Esophagus muscularis mucosa (tissue), 4 donors: ENCODE measurements at regions not wholly inside any gene's neighbourhood (a gene's known extent, or its start where the extent isn't known, plus 50 kb on each side); places are given as distances from the start of the nearest gene placed in this dataset.

Source experiments
- DNase-seq: peaks from one replicate; pipeline ENCODE4 v3.0.0-alpha.2; 2017; ENCODE audit errors: extremely low spot score
- H3K27ac ChIP-seq, 4 donors: fragments of 200-600 bp; sonication (generic); replicated peaks in 1 of 4; 1 replicate in 3 of 4; 2 replicates in 1 of 4; pipeline ENCODE4 v1.5.1; 2016 to 2019; ENCODE audit warnings: mild to moderate bottlenecking in 1 of 4
- H3K27me3 ChIP-seq, 4 donors: fragments of 200-600 bp; sonication (generic); one replicate each; pipeline versions ENCODE4 v1.5.1 to v1.6.0; 2016 to 2019
- H3K36me3 ChIP-seq, 4 donors: fragments of 200-600 bp; sonication (generic); one replicate each; pipeline ENCODE4 v1.5.1; 2016 to 2019
- H3K4me1 ChIP-seq, 4 donors: fragments of 200-600 bp; sonication (generic); one replicate each; pipeline ENCODE4 v1.5.1; 2016 to 2019
- H3K4me3 ChIP-seq, 4 donors: fragments of 200-600 bp; sonication (generic); 1 replicate in 2 of 4; 2 replicates in 2 of 4; pipeline ENCODE4 v1.5.1; 2016 to 2019; ENCODE audit warnings: mild to moderate bottlenecking in 4 of 4, moderate library complexity in 1 of 4
- H3K9me3 ChIP-seq, 4 donors: fragments of 200-600 bp; sonication (generic); 1 replicate in 3 of 4; 2 replicates in 1 of 4; pipeline ENCODE4 v1.5.1; 2016 to 2019
- EP300 ChIP-seq: sonication (generic); formaldehyde crosslinking; IDR thresholded peaks from one replicate; pipeline ENCODE4 v1.6.1; 2017; ENCODE audit warnings: antibody characterized with exemption
- POLR2A ChIP-seq: fragments of 450-650 bp; IDR thresholded peaks from one replicate; pipeline ENCODE4 v1.6.1; 2017; ENCODE audit warnings: antibody characterized with exemption, moderate library complexity, mild to moderate bottlenecking, low read depth
- POLR2AphosphoS5 ChIP-seq, 2 donors: sonication (generic); formaldehyde crosslinking; IDR thresholded peaks; one replicate each; pipeline ENCODE4 v1.6.1; 2017; ENCODE audit warnings: antibody characterized with exemption in 2 of 2
- WGBS: methylation state at CpG from one replicate; pipeline ENCODE4 v1.1.5; 2018; 5-methylcytosine and 5-hydroxymethylcytosine counted together
- intact Hi-C: fragments of 100-400 bp; cut with DNase I; formaldehyde crosslinking; loops from one replicate; pipeline ENCODE4 v1.15.1; 2023
- TF ChIP-seq, protein P1 (sequence below), 3 experiments: fragments of 200-600 bp in 2 of 3; fragments of 450-650 bp in 1 of 3; sonication (generic) in 2 of 3; IDR thresholded peaks; one replicate each; pipeline ENCODE4 v1.5.1; 2017 to 2019; ENCODE audit warnings: antibody characterized with exemption in 3 of 3, mild to moderate bottlenecking in 2 of 3, moderate library complexity in 1 of 3

DNA sequence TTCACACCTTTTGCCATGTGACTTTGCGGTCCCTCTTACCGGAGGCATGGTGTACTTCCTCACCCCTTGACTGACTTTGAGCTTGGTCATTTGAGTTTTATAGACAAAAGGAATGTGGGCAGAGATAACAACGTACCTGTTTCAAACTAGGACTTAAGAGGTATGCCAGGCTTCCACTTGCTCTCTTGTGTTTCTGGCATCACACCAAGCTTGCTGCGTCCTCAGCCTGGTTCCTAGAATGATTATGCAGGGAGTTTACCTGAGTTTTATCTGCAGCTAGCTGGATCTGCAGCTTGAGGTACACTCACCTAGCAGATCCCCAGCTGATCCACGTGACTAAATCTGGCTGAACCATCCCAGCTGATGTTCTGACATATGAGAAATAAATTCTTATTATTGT is 66.2 kb downstream of the PLK2 start:
- Histone ChIP-seq H3K27me3 (no peaks in the 10 kb centered on the region), H3K36me3 (no peaks in the 10 kb centered on the region), H3K4me3 (no peak overlapping the region), H3K4me1 (no peaks in the 10 kb centered on the region), H3K9me3 (no peaks in the 10 kb centered on the region), H3K27ac (no peak overlapping the region)
- TF ChIP-seq POLR2A (no peak), POLR2AphosphoS5 (IDR thresholded peaks at IDR 0.05) (no peak)
- TF ChIP-seq, protein P1, sequence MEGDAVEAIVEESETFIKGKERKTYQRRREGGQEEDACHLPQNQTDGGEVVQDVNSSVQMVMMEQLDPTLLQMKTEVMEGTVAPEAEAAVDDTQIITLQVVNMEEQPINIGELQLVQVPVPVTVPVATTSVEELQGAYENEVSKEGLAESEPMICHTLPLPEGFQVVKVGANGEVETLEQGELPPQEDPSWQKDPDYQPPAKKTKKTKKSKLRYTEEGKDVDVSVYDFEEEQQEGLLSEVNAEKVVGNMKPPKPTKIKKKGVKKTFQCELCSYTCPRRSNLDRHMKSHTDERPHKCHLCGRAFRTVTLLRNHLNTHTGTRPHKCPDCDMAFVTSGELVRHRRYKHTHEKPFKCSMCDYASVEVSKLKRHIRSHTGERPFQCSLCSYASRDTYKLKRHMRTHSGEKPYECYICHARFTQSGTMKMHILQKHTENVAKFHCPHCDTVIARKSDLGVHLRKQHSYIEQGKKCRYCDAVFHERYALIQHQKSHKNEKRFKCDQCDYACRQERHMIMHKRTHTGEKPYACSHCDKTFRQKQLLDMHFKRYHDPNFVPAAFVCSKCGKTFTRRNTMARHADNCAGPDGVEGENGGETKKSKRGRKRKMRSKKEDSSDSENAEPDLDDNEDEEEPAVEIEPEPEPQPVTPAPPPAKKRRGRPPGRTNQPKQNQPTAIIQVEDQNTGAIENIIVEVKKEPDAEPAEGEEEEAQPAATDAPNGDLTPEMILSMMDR (IDR thresholded peaks at IDR 0.05): no peak
- no peak for DNase-seq
- 61% methylated on average over 5 of the region's 5 CpGs for WGBS
- intact Hi-C loops: no loop called here

DNA sequence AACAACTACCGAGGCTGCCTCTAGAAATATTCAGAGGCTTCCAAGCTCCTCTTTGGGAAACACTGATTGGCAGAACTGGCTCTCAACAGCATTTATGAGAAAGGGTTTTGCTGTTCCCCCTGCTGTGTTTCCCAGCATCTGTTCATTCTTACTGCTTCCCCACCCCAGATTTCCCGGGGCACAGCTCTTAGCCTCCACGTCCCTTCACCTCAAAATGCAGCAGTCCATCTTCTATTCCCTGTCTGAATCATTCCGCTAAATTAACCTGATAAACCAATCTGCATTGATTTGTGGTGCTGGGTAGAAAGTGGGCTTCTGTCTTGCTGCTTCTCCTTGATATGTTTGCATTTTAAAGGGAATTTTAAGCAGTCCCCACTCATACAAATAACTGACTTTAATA is 67.4 kb downstream of the PLK2 start:
- WGBS: 91% methylated on average over 4 of the region's 4 CpGs

DNA sequence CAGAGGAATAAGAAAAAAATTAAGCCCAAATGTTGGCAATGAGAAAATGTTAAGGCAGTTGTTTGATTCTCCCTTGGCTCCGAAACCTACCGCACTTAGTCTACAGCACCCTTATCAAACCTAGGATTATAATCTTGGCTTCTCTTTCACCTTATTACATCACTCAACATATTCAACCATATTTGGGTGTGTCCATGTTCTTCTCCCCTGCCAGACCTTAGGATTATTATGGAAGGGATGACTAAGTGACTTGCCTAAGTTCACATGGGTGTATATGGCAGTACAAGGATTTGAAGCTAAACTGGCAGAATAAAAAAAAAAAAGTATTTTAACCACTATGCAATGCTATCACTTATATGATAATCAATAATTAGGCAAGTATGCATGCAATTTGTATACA is 76.4 kb downstream of the PLK2 start:
- intact Hi-C loops: no loop called here
- WGBS: 94% methylated on average over 2 of the region's 2 CpGs
- TF ChIP-seq POLR2AphosphoS5 (IDR thresholded peaks at IDR 0.05) (no peak), EP300 (no peak)
- TF ChIP-seq, protein P1 (IDR thresholded peaks at IDR 0.05): no peak
- no peaks in the 10 kb centered on the region for H3K4me1 ChIP-seq
- H3K27ac ChIP-seq: no peak overlapping the region
- no peaks in the 10 kb centered on the region for H3K27me3 ChIP-seq
- no peaks in the 10 kb centered on the region for H3K36me3 ChIP-seq
- no peak for DNase-seq
- peaks cover 0 to 10% (median 2%) of the 10 kb centered on the region in 4 donors for H3K9me3 ChIP-seq
- H3K4me3 ChIP-seq: no peak overlapping the region

More for the DNA sequence above, 67.4 kb downstream of the PLK2 start:
- TF ChIP-seq POLR2A (no peak), POLR2AphosphoS5 (IDR thresholded peaks at IDR 0.05) (no peak), EP300 (no peak)
- TF ChIP-seq, protein P1 (IDR thresholded peaks at IDR 0.05): no peak
- Histone ChIP-seq H3K4me1 (no peaks in the 10 kb centered on the region), H3K36me3 (no peaks in the 10 kb centered on the region), H3K4me3 (no peak overlapping the region), H3K9me3 (no peaks in the 10 kb centered on the region), H3K27ac (no peak overlapping the region), H3K27me3 (no peaks in the 10 kb centered on the region)
- DNase-seq: no peak
- intact Hi-C loops: no loop called here

DNA sequence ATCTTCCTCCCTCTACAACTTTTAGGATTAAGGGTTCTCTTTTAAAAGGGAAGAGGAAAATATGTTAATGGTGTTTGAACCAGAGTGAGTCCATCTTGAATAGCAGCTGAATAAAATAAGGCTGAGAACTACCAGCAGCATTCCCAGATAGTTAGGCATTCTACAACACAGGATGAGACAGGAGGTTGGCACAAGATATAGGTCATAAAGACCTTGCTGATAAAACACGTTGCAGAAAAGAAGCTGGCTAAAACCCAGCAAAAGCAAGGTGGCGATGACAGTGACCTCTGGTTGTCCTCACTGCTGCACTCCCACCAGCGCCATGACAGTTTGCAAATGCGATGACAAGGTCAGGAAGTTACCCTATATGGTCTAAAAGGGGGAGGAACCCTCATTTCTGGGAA is 77.8 kb downstream of the PLK2 start:
- Histone ChIP-seq H3K27ac (no peak overlapping the region), H3K9me3 (peaks cover 0 to 10% (median 2%) of the 10 kb centered on the region in 4 donors), H3K4me3 (no peak overlapping the region), H3K4me1 (no peaks in the 10 kb centered on the region), H3K27me3 (no peaks in the 10 kb centered on the region), H3K36me3 (no peaks in the 10 kb centered on the region)
- WGBS: 87% methylated on average over 4 of the region's 4 CpGs
- TF ChIP-seq EP300 (no peak), POLR2AphosphoS5 (IDR thresholded peaks at IDR 0.05) (no peak), POLR2A (no peak)
- TF ChIP-seq, protein P1 (IDR thresholded peaks at IDR 0.05): no peak
- no peak for DNase-seq
- intact Hi-C loops: no loop called here

DNA sequence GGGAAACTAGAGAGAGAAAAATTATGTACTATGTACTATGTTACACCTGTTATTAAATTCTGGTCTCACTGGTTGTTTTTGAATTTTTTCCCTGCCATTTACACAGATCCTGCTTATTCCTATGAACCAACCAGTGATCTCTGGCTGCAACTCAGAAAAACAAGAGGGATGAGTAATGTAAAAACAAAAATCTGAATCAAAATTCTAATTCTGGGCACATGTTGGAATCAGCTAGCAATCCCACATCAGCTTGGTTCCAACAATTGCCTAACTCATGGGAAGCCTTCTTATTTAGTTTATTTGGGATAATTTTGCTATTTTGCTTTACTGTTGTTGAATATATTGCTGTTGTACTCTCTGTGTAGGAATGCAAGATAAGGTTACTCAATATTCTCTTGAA is 78.3 kb downstream of the PLK2 start:
- intact Hi-C loops: no loop called here
- Histone ChIP-seq H3K4me1 (no peaks in the 10 kb centered on the region), H3K36me3 (no peaks in the 10 kb centered on the region), H3K9me3 (peaks cover 0 to 10% (median 2%) of the 10 kb centered on the region in 4 donors), H3K27me3 (no peaks in the 10 kb centered on the region), H3K27ac (no peak overlapping the region), H3K4me3 (no peak overlapping the region)
- DNase-seq: no peak
- TF ChIP-seq EP300 (no peak), POLR2A (no peak), POLR2AphosphoS5 (IDR thresholded peaks at IDR 0.05) (no peak)
- TF ChIP-seq, protein P1 (IDR thresholded peaks at IDR 0.05): no peak
